Upper lobe of right lung (tissue), 1 donor: ENCODE measurements at regions not wholly inside any gene's neighbourhood (a gene's known extent, or its start where the extent isn't known, plus 50 kb on each side); places are given as distances from the start of the nearest gene placed in this dataset.

ENCODE experiments used
- ATAC-seq: fragments of 200-7000 bp; cut with Tn5 transposase; one replicate; pipeline ENCODE4 v1.9.1; 2020; ENCODE audit warnings: mild to moderate bottlenecking, moderate library complexity
- DNase-seq: peaks from one replicate; pipeline ENCODE4 v3.0.0-alpha.2; 2020
- H3K27ac ChIP-seq: fragments of 200-600 bp; one replicate; pipeline ENCODE4 v1.8.0; 2022
- H3K27me3 ChIP-seq: fragments of 200-600 bp; one replicate; pipeline ENCODE4 v1.8.0; 2022; ENCODE audit warnings: mild to moderate bottlenecking
- H3K36me3 ChIP-seq: fragments of 200-600 bp; one replicate; pipeline ENCODE4 v1.8.0; 2022
- H3K4me1 ChIP-seq: fragments of 200-600 bp; one replicate; pipeline ENCODE4 v1.8.0; 2022
- H3K4me3 ChIP-seq: fragments of 200-600 bp; one replicate; pipeline ENCODE4 v1.8.0; 2022; ENCODE audit warnings: mild to moderate bottlenecking
- H3K9me3 ChIP-seq: fragments of 200-600 bp; one replicate; pipeline ENCODE4 v1.8.0; 2022
- intact Hi-C: fragments of 100-400 bp; cut with DNase I; formaldehyde crosslinking; loops from one replicate; pipeline ENCODE4 v1.11.0; 2022
- TF ChIP-seq, protein P1 (sequence below): fragments of 200-600 bp; IDR thresholded peaks from one replicate; pipeline ENCODE4 v1.8.0; 2022; ENCODE audit warnings: antibody characterized with exemption
- donor health status: DM: no; HTN: yes; CAD: no; lungs with severe emphysema.

DNA sequence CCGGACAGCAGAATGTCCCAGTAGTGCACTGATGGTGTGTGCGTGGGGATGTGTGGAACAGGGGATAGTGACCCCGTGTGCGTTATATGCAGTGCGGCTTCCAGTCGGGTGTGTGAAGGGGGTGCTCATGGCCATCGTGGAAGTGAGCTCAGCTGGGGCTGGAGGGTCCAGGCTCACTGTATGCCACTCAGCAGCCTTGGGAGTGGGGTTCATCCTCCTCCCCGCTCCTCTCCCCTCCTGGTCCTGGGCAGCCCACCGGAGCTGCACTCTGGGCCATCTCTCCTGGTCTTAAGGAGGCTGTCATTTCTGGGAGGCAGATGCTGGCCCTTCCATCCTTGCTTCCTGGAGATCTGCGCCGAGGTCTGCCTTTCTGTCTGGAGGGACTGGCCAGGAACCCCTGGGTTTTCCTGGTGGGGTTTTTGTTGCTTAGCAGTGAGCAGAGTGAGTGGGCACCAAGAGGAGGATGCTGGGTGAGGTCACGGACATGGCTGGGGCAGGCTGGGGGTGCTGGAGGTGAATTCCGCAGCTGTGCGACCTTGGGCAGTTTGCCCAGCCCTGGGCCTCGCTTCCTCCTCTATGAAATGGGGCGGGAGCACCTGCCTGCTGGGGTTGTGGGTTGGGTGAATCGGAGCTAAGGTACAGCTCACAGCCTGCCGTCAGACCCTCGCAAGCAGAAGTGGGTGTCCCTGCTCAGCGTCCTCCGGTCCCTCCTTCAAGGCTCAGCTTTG is 164.1 kb downstream of the SEC14L1 start:
- H3K36me3 ChIP-seq, result no peaks in the 10 kb centered on the region
- intact Hi-C loops, result no loop called here
- H3K4me1 ChIP-seq, result no peaks in the 10 kb centered on the region
- ATAC-seq (no peak), DNase-seq (no peak)
- H3K9me3 ChIP-seq, result no peaks in the 10 kb centered on the region
- no peaks in the 10 kb centered on the region for H3K27me3 ChIP-seq
- TF ChIP-seq, protein P1, sequence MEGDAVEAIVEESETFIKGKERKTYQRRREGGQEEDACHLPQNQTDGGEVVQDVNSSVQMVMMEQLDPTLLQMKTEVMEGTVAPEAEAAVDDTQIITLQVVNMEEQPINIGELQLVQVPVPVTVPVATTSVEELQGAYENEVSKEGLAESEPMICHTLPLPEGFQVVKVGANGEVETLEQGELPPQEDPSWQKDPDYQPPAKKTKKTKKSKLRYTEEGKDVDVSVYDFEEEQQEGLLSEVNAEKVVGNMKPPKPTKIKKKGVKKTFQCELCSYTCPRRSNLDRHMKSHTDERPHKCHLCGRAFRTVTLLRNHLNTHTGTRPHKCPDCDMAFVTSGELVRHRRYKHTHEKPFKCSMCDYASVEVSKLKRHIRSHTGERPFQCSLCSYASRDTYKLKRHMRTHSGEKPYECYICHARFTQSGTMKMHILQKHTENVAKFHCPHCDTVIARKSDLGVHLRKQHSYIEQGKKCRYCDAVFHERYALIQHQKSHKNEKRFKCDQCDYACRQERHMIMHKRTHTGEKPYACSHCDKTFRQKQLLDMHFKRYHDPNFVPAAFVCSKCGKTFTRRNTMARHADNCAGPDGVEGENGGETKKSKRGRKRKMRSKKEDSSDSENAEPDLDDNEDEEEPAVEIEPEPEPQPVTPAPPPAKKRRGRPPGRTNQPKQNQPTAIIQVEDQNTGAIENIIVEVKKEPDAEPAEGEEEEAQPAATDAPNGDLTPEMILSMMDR, result no peak
- H3K27ac ChIP-seq, result no peak overlapping the region
- no peak overlapping the region for H3K4me3 ChIP-seq

DNA sequence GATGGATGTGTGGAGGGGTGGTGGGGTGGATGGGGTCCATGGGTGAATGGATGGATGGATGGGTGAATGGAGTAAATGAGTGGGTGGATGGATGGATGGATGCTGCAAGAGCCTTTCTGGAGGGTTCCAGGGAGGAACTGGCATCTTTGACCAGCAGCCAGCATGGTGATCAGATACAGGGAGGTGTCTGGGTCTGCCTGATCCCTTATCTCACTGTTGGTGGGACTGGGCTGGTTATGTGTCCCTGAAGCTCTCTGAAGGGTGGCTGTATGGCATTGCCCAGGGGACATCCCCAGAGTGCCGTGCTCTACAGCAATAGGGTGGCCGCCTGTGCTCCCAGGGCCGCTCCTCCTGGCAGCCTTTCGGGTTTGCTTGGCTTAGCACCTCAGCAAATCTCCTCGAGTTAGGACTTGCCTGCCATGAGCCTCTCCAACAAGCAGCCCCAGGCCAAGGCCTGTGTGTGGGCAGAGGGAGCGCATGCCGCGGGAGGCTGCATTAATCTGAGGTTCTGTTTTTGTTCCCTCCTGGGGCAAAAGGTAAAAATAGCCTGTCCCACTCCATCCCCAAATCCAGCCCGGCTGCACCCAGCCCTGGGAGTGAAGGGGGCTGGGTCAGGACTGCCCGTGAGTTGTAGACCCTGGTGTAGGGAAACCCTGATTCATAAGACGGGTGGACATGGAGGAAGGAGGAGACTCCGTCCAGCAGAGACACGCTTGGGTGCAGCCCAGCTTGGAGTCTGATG is 165.4 kb downstream of the SEC14L1 start:
- no peaks in the 10 kb centered on the region for H3K9me3 ChIP-seq
- ATAC-seq, result no peak
- intact Hi-C loops, result no loop called here
- no peak overlapping the region for H3K4me3 ChIP-seq
- TF ChIP-seq, protein P1, result no peak
- no peak overlapping the region for H3K27ac ChIP-seq
- no peaks in the 10 kb centered on the region for H3K27me3 ChIP-seq
- DNase-seq, result no peak
- no peaks in the 10 kb centered on the region for H3K36me3 ChIP-seq
- no peaks in the 10 kb centered on the region for H3K4me1 ChIP-seq

DNA sequence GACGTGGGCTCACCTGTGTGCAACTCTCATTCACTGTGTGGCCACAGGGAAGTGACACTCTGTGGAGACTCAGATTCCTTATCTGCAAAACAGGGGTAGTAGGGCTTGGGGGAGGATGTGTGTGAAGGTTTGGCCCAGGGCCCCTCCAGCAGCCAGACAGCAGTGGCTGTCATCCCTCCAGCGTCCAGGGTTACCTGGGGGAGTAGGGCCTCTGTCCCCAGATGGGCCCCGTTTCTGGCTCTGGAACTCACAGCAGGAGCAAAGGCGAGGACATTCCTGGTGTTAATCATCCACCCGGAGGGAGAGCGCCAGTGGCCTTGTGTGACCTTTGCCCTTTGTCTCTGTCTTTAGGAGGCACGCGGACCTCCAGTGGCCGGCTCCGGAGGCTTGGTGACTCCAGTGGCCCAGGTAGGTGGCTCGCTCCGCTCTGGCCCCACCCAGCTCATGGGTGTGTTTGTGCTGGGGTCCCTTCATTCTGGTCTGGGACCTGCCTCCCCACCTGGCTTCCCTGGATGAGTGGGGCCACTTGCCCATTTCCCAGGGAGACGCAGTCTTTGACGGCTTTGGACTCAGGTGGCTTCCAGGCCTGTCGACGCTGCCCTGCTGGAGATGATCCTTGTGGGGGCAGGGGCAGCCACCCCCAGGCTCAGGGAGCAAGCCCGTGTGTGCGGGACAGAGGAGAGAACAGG is 166.2 kb downstream of the SEC14L1 start:
- no peak for ATAC-seq
- no peak for DNase-seq

DNA sequence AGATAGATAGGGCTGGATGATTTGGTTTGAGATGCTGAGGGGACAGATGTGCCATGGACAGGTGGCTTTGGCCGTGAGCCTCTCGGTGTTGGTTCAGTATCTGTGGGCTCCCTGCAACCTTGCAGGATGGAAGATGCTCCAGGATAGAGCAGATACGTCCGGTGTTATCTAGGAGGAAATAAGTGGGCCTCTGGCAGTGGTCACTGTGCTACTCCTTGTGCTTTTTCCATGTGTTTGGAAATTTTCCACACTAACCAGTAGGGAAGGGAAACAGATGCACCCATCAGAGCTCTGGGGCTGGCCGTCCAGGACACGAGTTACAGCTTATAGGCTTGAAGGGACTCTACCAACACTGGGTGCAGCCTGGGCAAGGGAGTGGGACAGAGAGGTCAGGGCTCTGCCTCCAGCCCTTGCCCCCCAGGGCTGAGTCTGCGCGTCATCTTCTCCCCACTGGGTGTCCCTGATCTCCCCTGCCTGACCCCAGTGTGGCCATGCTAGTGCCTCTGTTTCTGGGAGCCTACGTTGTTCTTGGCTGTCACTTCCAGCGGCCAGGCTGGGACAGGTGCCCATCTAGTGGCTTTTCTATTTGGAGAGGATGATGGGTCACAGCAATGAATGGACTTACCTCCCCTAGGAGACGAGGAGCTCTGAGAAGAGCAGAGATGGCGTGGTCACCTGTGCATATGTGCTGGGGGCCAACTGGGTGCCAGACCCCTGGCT is 166.9 kb downstream of the SEC14L1 start:
- no peak for DNase-seq
- no peak overlapping the region for H3K27ac ChIP-seq
- intact Hi-C loops, result no loop called here
- H3K36me3 ChIP-seq, result no peaks in the 10 kb centered on the region
- no peak overlapping the region for H3K4me3 ChIP-seq
- TF ChIP-seq, protein P1, result no peak
- no peaks in the 10 kb centered on the region for H3K9me3 ChIP-seq
- H3K4me1 ChIP-seq, result no peaks in the 10 kb centered on the region
- no peaks in the 10 kb centered on the region for H3K27me3 ChIP-seq
- ATAC-seq, result no peak

More for the DNA sequence above, 166.2 kb downstream of the SEC14L1 start:
- Histone ChIP-seq H3K4me3 (no peak overlapping the region), H3K9me3 (no peaks in the 10 kb centered on the region), H3K36me3 (no peaks in the 10 kb centered on the region), H3K27me3 (no peaks in the 10 kb centered on the region), H3K27ac (no peak overlapping the region), H3K4me1 (no peaks in the 10 kb centered on the region)
- intact Hi-C loops, result no loop called here
- TF ChIP-seq, protein P1, result no peak

DNA sequence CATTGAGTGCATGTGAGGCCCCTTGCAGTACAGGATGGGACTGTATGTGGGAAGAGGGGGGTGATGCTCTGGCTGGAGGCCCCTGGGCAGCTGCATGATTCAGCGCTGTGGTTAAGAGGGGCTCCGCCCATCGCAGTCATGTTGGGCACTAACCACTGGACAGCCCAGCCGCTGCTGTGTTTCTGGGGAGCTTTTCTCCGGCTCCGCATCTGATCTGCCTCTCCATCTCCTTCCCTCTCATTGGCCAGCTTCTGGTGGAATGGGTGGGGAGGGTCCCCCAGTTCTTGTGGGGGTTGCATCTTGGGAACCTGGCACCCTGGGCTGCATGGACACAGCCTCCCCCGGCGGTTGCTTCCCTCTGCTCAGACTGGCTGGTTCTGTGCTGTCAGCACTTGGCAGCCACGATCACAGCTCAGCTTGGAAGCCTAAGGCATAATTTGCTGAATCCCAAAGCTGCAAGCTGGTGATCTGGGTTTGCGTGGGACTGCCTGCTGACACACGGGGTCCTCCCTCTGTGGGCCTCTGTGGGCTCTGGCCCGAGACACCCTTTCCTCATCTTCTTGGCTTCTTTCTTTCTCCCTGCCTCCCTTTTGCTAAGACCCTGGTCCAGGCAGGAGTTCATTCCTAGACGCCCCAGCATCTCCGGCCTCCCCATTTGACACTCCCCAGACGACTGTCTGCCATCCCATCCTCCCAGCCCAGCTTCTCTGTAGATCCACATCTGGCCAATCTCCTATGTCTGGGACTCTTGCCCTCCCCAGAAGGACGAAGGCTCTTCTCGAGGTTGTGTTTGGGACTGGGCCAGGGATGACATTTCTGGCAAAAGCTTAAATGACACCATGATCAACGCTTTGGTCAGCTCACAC is 168.3 kb downstream of the SEC14L1 start:
- ATAC-seq, result peak; percentile 89

More for the DNA sequence above, 168.3 kb downstream of the SEC14L1 start:
- Histone ChIP-seq H3K4me3 (no peak overlapping the region), H3K27ac (no peak overlapping the region), H3K4me1 (no peaks in the 10 kb centered on the region), H3K36me3 (no peaks in the 10 kb centered on the region), H3K9me3 (no peaks in the 10 kb centered on the region), H3K27me3 (no peaks in the 10 kb centered on the region)
- intact Hi-C loops, result no loop called here
- peak; percentile 78 for DNase-seq
- TF ChIP-seq, protein P1, result no peak
